Type B pancreatic cell (in vitro differentiated cells): ENCODE measurements at regions not wholly inside any gene's neighbourhood (a gene's known extent, or its start where the extent isn't known, plus 50 kb on each side); places are given as distances from the start of the nearest gene placed in this dataset.

Source experiments
- DNase-seq: peaks from one replicate; pipeline ENCODE4 v3.0.0; 2021; ENCODE audit warnings: mixed read lengths; ENCODE audit not compliant: unreplicated experiment; ENCODE audit errors: extremely low spot score
- H3K27ac Mint-ChIP-seq: 2 replicates; pipeline ENCODE4 v1.8.0; 2021; ENCODE audit warnings: mild to moderate bottlenecking, mixed read lengths
- H3K27me3 Mint-ChIP-seq: 2 replicates; pipeline ENCODE4 v1.8.0; 2021; ENCODE audit warnings: mixed read lengths
- H3K36me3 Mint-ChIP-seq: 2 replicates; pipeline ENCODE4 v1.8.0; 2021; ENCODE audit warnings: mixed read lengths
- H3K4me1 Mint-ChIP-seq: one replicate; pipeline ENCODE4 v1.8.0; 2021; ENCODE audit warnings: mixed read lengths; ENCODE audit not compliant: unreplicated experiment
- H3K4me3 Mint-ChIP-seq: 2 replicates; pipeline ENCODE4 v1.8.0; 2021; ENCODE audit warnings: mild to moderate bottlenecking, mixed read lengths
- H3K9me3 Mint-ChIP-seq: 2 replicates; pipeline ENCODE4 v1.8.0; 2021; ENCODE audit warnings: mixed read lengths
- TF ChIP-seq, protein P1 (sequence below): fragments of 200-600 bp; sonication (generic); conservative IDR thresholded peaks from 2 replicates; pipeline ENCODE4 v1.5.0; 2021; ENCODE audit warnings: antibody characterized with exemption, mild to moderate bottlenecking

GRCh38 chr12:15033029-15033428 lies 60.2 kb downstream of the PDE6H start:
- no peak overlapping the region for H3K4me3 Mint-ChIP-seq
- no peak overlapping the region for H3K27ac Mint-ChIP-seq
- no peak for DNase-seq
- peaks cover 20% of the 10 kb centered on the region for H3K9me3 Mint-ChIP-seq
- peaks cover 13% of the 10 kb centered on the region for H3K4me1 Mint-ChIP-seq
- H3K36me3 Mint-ChIP-seq, result peaks cover 19% of the 10 kb centered on the region
- no peaks in the 10 kb centered on the region for H3K27me3 Mint-ChIP-seq
- TF ChIP-seq, protein P1, sequence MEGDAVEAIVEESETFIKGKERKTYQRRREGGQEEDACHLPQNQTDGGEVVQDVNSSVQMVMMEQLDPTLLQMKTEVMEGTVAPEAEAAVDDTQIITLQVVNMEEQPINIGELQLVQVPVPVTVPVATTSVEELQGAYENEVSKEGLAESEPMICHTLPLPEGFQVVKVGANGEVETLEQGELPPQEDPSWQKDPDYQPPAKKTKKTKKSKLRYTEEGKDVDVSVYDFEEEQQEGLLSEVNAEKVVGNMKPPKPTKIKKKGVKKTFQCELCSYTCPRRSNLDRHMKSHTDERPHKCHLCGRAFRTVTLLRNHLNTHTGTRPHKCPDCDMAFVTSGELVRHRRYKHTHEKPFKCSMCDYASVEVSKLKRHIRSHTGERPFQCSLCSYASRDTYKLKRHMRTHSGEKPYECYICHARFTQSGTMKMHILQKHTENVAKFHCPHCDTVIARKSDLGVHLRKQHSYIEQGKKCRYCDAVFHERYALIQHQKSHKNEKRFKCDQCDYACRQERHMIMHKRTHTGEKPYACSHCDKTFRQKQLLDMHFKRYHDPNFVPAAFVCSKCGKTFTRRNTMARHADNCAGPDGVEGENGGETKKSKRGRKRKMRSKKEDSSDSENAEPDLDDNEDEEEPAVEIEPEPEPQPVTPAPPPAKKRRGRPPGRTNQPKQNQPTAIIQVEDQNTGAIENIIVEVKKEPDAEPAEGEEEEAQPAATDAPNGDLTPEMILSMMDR, result no peak

- Mint-ChIP-seq H3K36me3 (peaks cover 16% of the 10 kb centered on the region), H3K27me3 (no peaks in the 10 kb centered on the region), H3K9me3 (peaks cover 20% of the 10 kb centered on the region), H3K27ac (no peak overlapping the region), H3K4me3 (no peak overlapping the region), H3K4me1 (peaks cover 13% of the 10 kb centered on the region)
- DNase-seq, result no peak
- TF ChIP-seq, protein P1, result no peak
Observed at GRCh38 chr12:15033641-15034040, 60.8 kb downstream of the PDE6H start.

DNA sequence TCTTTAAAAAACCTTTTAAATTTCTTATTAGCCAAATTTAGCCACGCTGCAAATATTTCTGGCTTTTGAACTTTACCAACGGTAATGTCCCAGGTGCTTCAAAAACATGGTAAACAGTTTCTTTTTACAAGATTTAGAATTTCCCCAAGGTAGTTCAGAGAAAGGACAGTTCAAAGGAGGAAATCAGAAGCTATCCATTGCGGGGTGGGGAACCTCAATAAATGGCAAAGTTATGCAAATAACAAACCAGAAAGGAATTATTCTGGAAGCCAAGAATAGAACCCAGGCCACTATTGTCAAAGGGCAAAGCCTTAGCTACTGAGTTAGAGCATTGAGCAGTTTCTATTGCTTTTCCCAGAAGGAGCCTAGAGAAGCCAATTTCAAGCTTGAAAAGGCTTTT lies 62.3 kb downstream of the PDE6H start:
- Mint-ChIP-seq H3K27ac (no peak overlapping the region), H3K9me3 (peaks cover 18% of the 10 kb centered on the region), H3K4me3 (no peak overlapping the region), H3K4me1 (peaks cover 13% of the 10 kb centered on the region), H3K36me3 (peaks cover 15% of the 10 kb centered on the region), H3K27me3 (no peaks in the 10 kb centered on the region)
- TF ChIP-seq, protein P1, result no peak
- no peak for DNase-seq

DNA sequence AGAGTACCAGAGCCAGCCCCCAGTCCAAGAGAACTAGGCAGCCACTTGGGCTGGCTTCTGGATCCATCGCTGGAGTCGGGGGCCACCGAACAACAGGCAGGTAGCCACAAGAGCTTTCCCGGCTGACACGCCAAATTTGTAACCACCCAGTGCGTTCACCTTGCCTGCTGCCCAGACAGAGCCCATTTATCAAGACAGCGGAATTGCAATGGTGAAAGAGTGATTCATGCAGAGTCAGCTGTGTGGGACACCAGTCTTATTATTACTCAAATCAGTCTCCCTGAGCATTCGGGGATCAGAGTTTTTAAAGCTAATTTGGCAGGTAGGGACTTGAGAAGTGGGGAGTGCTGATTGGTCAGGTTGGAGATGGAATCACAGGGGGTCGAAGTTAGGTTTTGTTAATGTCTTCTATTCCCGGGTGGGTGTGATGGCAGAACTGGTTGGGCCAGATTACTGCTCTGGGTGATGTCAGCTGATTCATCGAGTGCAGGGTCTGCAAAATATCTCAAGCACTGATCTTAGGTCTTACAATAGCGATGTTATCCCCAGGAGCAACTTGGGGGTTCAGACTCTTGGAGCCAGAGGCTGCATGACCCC lies 64.3 kb downstream of the PDE6H start:
- H3K4me1 Mint-ChIP-seq, result peaks cover 13% of the 10 kb centered on the region
- TF ChIP-seq, protein P1, result no peak
- DNase-seq, result no peak
- H3K27ac Mint-ChIP-seq, result peak overlapping the region; percentile 90
- H3K27me3 Mint-ChIP-seq, result no peaks in the 10 kb centered on the region
- peaks cover 16% of the 10 kb centered on the region for H3K9me3 Mint-ChIP-seq
- peak overlapping the region; percentile 76 for H3K4me3 Mint-ChIP-seq
- peaks cover 13% of the 10 kb centered on the region for H3K36me3 Mint-ChIP-seq

DNA sequence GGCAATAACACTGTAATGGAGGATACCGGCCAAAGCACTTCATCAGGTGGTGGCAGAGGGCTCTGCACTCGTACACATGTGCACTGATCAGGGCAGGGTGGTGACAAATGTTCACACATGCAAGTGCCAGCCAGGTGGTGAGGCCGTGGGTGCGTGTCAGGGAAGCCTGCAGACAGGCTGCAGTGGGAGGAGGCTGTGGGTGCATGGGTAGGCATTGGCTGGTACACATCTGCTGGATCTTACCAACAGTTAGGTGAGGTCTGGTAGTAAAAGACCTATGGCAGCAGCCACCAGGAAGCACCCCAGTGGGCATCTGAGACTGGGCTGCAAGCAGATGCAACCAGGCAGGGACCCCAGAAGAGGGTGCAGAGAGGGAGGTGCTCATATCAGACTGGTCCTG lies 65.3 kb downstream of the PDE6H start:
- peaks cover 16% of the 10 kb centered on the region for H3K9me3 Mint-ChIP-seq
- H3K4me3 Mint-ChIP-seq, result no peak overlapping the region
- no peaks in the 10 kb centered on the region for H3K27me3 Mint-ChIP-seq
- TF ChIP-seq, protein P1, result no peak
- no peak for DNase-seq
- H3K27ac Mint-ChIP-seq, result peak overlapping the region; percentile 90
- H3K36me3 Mint-ChIP-seq, result peaks cover 10% of the 10 kb centered on the region
- H3K4me1 Mint-ChIP-seq, result peaks cover 13% of the 10 kb centered on the region

DNA sequence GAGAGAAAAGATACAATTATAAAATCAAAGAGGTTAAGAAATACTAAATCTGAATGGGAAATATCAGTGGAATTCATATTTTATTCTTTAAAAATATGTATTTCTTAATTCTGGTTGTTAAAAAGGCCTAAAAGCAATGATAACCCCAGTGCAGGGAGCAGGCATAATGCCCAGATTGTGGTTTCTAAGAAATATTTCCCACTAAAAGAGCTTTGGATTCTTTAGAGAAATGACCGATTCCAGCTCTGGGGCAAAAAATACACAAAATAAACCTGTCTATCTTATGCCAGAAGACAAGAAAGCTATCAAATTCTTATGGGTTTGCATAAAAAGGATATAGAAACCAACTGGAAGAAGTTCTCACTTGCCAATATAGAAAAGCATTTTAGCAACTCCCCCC lies 71.6 kb downstream of the PDE6H start:
- Mint-ChIP-seq H3K36me3 (no peaks in the 10 kb centered on the region), H3K27ac (no peak overlapping the region), H3K4me1 (no peaks in the 10 kb centered on the region), H3K4me3 (no peak overlapping the region), H3K27me3 (peaks cover 9% of the 10 kb centered on the region), H3K9me3 (peaks cover 7% of the 10 kb centered on the region)
- TF ChIP-seq, protein P1, result no peak
- DNase-seq, result no peak
